GM12872 (cell line): ENCODE measurements at regions not wholly inside any gene's neighbourhood (a gene's known extent, or its start where the extent isn't known, plus 50 kb on each side); places are given as distances from the start of the nearest gene placed in this dataset.

Experiments used
- CTCF ChIP-seq: IDR thresholded peaks from 3 replicates; pipeline ENCODE4 v1.5.1; 2011; ENCODE audit warnings: low read depth, mild to moderate bottlenecking, low read length, moderate library complexity; ENCODE audit not compliant: insufficient read depth

DNA sequence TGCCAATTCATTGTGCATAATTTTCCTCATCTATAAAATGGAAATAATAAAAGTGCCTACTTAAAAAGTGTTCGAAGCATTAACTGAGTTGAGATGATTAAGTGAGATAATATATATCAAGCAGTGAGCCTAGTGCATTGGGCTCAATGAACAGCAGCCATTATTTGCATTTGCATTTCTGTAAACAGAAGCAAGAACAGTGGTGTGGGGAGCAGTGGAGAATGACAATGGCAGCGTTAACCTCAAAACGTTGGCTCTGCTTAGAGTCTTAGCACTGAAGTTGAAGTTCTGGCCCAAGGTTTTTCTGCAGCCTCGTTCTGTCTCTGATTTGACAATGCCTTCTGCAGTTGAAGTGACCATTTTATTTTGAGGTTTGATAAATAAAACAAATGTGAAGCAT lies 466.3 kb upstream of the ONECUT1 start:
- TF ChIP-seq CTCF: no peak

DNA sequence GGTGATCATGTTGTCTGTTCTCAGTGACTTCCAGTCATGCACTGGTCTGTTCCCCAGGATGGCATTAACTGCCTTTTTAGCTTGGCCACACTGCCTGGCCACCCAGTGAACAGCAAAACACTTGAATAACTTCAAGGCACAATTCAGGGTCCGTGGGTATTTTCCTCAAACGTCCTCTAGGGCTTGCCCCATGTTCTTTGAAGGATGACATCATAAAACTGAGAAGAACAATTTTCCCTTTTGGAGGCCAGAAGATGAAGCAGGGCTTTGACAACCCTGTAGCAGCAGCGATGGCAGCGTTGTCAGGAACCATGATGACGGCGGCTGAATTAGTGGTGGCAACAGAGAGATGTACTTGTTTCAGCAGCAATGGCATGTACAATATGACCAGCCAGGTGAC lies 465.9 kb upstream of the ONECUT1 start:
- no peak for TF ChIP-seq CTCF

GRCh38 chr15:53251996-53252395 lies 461.9 kb upstream of the ONECUT1 start:
- no peak for TF ChIP-seq CTCF

DNA sequence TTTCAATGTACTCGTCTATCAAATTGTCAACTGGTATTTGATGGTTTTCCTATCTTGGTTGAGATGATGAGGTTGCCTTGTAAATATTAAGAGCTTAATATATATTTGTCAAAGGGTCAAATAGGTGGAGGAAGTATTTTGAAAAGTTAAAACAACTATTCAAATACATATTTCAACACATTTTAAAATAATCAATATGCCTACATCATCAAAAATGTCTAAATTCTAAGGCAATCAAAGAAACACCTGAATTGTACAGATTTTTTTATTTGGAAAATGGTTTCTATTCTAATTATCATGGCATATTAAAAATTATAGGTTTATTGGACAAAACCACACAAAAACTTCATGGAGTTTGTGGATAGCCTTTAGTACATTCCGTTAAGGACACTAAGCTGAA lies 461.4 kb upstream of the ONECUT1 start:
- no peak for TF ChIP-seq CTCF

GRCh38 chr15:53247041-53247708 lies 457.0 kb upstream of the ONECUT1 start:
- TF ChIP-seq CTCF: no peak

DNA sequence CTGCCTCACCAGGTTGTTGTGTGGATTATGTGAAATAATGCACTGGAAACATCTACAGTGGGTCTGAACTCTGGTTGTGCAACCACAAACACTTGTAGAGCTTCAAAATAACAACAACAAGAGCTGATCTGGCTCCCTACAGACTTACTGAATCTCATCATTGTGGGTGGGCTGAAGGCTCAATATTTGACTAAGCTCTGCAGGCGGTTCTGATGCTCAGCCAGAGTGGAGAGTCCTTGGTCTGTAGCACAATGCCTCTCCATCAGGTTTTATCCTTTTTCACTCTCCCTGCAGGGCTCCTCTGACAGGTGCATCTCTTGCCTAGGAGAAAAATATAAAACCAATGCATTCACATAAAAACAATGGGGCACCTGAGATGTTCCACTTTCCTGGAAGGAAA lies 456.3 kb upstream of the ONECUT1 start:
- TF ChIP-seq CTCF: no peak

GRCh38 chr15:53233801-53234200 lies 443.7 kb upstream of the ONECUT1 start:
- TF ChIP-seq CTCF: no peak
